Stimulated activated CD8-positive, alpha-beta memory T cell treated with anti-CD3 and anti-CD28 coated beads, Interleukin-15, amount 100 ng/mL, for 4 hours (primary cell): ENCODE measurements at regions not wholly inside any gene's neighbourhood (a gene's known extent, or its start where the extent isn't known, plus 50 kb on each side); places are given as distances from the start of the nearest gene placed in this dataset.
"Not testable (repeated sequence)": the region's sequence is repeated elsewhere in the genome, so short reads cannot be mapped to it uniquely, and the experiment has no call there.

Source experiments
- DNase-seq, 2 donors: peaks; one replicate each; pipeline ENCODE4 v3.0.0-alpha.2; 2020; ENCODE audit warnings: low read depth in 2 of 2

DNA sequence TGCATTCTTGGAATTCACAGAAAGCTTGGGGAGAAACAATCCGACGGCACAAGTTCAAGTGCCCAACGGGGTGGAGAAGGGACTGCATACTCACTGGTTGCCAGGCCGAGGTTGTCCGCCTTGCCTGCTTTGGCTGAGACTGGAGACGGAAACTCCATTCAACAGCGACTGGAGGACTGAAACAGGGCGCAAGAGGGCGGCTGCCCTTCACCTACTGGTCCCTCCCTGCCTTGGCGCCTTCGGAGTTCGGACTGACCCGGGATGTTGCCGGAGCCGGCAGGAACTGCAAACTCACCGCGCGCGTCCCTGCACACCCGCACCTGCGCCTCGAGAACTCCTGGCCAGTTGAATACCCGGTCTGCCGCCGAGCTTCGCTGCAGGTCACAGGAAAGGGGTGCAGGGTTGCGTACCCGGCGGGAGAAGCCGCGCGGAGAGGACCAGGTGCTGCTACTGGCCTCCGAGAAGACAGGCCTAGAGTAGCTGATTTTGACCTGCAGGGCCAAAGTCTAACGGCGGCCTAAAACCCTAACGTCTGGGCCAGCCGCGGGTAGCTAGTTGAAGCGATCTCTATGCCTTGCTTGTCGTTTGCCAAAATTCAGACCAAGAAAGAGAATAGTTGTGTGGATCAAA lies 132.9 kb downstream of the FAM72B start:
- DNase-seq: not testable (repeated sequence)

DNA sequence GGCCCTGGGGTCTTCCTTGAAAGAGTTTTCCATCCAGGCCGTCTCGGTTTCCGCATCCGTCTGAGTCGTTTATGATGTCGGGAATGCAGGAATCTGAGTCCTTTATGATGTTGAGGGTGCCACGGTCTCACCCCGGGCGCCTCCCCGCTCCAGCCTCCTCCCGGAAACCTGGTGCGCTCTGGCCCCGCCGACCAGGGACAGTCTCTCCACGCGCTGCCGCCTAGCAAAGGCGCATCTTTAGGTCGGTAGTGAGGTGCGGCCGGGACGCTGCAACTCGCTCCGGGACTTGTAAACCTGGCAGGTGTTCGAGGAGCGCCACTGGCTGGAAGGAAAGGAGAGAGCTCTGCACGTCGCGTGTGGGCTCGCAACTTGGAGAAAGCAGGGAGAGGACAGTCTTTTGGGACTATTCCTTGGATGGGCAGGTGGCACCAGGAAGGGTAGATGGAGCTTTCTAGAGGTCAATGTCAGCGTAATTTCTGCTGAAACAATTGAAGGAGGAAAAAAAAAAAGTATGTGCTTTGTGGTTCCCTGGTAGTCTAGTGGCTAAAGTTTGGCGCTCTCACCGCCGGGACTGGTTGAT lies 132.0 kb downstream of the FAM72B start:
- DNase-seq: not testable (repeated sequence)

DNA sequence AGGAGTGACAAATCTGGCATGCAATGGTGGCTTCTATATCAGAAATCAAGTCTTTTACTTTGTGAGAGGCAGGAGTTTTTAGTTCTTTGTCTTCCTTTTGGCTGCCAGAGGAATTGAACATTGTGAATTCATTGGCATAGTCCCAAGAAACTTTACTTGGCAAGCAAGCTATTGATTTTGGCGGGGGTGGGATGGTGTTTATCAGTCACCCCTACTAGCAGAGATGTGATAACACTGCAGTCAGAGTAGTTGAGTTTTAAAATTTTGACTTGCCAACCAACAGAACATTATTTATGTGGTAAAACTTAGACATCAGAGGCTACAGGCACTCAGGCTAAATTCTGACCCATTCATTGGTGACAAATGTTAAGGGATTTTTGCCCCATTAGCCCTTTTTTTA lies 129.2 kb downstream of the FAM72B start:
- not testable (repeated sequence) for DNase-seq

DNA sequence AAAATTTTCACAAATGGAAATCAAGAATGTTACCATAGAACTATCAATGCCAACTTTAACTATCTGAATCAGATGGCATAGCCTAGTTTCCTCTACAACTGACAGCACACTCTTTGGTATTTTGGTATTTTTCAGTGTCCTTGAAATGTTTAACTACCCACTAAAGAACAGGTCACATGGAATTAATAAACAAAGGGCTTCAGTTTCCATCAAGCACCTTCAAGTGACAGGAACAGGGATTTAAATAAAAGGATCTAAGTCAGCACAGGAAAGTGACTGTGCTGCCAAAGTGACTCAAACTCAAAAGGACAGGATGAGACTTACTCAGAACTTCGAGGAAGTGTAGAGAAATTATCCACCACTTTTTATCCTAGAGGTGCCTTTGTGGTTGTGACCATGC lies 117.2 kb downstream of the FAM72B start:
- not testable (repeated sequence) for DNase-seq

DNA sequence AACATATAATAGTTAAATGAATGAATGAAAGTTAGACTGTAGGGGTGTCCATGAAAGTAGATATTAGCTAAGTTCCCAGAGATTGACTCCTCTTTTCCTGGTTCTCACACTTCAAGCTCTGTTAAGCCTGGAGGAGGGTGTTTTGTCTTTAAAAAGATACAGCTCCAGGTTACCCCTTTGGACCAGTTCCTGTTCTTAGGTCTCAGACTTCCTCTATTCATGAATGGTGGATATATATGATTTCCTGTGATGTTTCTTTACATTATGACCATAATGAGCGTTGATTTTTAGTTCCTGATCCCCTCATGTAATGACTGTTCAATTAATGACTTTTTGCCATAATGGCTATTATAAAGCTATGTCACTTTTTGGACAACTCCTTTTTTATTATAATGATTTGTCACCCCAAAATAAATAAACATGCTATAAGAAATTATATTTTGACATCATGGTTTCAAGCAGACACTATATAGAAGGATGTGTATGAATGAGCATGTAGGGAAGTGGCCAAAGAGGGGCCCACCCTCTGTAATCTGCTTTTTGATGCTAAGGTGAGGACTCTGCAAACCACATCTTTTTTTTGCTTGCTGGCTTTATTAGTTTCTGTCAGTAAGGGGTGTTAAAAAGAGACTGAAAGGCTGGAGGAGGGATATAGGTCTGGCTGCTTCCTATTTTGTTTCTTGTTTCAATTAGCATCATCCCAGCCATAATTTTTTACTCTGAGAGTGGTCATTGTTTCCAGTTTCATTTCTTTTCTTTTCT lies 115.2 kb downstream of the FAM72B start:
- not testable (repeated sequence) for DNase-seq

DNA sequence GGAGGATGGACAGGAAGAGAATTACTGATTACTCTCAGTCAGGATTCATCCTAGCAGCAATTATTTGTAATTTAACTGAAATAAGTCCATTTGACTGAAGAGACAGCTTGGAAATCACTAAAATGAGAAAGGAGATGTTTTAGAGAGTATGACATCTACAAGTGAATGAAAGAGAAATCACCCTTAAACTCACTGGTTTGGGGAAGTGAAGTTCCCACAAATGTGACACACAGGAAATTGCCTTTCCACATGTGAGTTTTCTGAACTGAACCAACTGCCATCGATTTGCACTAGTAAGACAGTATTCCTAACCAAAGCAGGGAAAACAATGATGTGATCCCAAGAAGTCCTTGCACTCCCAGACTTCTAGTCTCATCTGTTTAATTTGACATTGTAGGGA lies 110.3 kb downstream of the FAM72B start:
- not testable (repeated sequence) for DNase-seq

DNA sequence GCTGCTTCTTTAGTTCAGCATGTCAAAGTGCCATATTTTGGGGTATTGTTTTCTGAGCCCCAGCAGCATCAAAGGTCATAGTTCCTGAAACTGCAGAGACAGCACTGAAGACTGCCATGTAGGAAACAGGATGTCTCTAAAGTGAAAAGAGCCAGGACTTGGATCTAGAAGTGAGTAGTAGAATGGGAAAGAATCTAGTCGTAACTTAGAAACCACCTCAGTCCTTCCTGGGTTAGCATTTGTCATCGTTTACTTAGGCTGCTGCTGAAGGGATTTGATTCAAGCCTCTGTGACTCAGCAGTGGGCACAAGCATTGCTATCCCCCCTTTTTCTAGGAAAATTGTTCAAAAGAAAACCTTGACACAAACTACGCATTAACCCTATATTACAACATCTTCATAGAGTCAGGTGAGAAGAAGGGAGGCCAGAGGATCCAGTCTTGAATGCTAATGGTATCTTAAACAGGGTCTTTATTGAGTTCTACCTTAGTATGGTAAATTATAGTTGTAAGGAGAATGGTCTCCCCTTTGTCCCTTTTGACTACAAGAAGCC lies 108.8 kb downstream of the FAM72B start:
- not testable (repeated sequence) for DNase-seq

DNA sequence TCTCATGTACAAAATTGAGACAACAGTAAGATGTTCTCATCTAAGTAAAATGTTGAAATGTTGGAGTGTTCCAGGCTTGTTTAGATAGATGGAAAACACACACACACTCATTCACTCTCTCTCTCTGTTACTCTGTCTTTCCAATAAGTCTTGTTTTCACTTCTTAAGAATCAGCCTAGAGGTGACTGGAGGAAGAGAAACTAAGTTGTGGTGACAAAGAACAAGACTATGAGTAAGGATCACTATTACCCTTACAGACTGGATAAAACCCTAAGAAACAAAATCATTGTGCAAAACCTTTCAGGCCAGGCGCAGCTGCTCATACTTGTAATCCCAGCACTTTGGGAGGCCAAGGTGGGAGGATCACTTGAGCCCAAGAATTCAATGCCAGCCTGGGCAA lies 107.5 kb downstream of the FAM72B start:
- DNase-seq: not testable (repeated sequence)

DNA sequence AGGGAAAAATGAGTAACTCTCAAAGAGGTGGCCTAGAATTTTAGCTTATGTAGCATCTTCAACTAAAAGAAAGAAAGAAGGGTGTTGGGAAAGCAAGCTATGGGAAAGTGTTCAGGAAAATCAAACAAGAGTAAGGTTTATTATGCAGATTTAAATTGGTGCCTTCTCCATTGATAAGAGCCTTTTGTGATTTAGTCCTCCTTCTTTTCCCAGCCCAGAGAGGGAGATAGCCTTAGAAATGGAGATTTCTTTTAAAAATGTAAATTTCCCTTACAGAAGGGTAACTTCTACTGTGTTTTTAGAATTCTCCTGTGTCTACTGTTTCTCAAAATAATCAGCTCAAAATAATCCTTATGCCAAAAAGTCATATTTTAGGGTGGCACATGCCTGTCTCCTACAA lies 104.5 kb downstream of the FAM72B start:
- not testable (repeated sequence) for DNase-seq

DNA sequence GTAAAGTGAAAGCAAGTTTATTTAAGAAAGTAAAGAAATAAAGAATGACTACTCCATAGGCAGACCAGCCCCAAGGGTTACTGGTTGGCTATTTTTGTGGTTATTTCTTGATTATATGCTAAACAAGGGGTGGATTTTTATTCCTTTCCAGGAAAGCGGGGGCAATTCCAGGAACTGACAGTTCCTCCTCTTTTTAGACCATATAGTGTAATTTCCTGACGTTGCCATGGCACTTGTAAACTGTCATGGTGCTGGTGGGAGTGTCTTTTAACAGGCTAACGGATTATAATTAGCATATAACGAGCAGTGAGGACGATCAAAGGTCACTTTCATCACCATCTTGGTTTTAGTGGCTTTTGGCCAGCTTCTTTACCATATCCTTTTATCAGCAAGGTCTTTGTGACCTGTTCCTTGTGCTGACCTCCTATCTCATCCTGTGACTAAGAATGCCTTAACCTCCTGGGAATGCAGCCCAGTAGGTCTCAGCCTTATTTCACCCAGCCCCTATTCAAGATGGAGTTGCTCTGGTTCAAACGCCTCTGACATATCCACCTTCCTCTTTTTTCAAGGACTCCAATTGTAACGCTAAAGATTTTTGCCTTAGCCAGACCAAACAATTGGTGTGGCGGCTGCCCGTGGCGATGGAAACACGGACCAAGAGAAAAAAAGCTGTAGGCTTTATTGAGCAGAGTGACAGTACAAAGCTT lies 103.8 kb downstream of the FAM72B start:
- DNase-seq: not testable (repeated sequence)

DNA sequence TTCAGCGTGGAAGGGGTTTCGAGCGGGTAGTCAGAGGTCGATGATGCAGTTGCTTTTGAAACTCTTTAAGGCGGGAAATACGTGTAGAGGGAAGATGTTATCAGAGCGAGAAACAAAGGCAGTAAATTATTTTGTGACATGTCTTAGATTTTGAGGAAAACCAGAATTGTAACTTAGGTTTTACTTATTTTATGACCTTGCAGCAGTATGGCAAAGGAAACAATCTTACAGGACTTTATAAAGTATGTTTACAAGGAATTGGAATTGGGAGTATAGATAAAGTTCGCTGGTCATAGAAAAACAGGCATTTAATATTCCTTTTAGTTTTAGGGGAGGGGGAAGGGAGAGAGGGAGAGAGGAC lies 103.3 kb downstream of the FAM72B start:
- not testable (repeated sequence) for DNase-seq

DNA sequence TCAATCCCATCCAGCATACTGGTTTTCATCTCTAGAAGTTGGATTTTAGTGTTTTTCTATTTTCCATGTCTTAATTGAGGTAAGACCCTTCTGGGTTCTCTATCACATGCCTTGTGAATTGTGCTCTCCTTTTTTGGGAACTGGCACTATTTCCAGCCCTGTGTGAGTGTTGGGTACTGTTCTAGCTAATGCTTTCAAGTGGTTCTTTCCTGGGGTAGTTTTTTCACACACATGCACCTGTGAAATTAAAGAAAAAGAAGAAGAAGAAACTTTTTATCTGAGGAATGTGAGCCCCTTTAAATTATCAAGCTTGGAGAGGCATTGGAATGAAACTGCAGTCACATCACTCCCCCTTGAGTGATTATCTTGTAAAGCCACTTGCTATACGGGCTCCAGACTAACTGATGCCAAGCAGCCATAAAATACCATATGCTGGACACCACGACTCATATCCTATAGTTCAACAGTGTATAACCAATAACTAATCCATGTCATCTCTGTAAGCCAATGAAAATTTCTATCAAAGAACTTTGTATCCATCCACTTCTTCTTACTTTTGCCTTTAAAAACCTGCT lies 102.4 kb downstream of the FAM72B start:
- DNase-seq: not testable (repeated sequence)

DNA sequence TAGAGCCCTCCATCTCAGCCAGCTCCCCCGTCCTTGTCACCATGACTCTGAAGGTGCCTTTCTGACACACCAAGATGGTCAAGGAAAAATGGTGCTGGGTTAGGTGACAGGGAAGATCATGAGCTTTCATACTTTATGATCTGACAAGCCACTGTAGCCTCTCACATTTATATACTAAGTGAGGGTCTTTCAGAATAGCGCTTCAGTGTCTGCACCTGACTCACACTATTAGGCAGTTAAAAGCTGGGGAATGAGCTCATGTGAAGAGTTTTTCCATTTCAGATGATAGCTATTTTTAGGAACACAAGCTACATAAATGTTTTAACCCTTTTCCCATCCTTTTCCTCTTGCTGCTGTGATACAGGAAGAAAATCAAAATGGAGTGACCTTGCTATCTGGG lies 101.1 kb downstream of the FAM72B start:
- not testable (repeated sequence) for DNase-seq

DNA sequence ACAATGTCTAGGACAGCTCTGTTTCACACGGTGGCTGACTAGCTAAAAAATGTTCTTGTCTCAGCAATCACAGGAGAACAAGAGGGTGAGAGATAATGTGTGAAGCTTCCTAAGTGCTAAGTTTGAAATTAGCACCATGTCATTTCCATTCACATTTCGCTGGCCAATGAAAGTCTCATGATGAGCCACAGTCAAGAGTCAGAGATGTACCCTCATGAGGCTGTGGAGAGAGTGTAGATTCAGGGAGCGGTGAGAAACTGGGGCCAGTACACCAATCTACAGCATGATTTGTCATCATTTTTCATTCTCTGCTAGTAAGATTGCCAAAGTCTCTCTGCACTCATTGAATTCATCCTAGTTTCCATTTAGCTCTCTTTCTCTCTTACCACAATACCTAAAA lies 97.9 kb downstream of the FAM72B start:
- DNase-seq: not testable (repeated sequence)

DNA sequence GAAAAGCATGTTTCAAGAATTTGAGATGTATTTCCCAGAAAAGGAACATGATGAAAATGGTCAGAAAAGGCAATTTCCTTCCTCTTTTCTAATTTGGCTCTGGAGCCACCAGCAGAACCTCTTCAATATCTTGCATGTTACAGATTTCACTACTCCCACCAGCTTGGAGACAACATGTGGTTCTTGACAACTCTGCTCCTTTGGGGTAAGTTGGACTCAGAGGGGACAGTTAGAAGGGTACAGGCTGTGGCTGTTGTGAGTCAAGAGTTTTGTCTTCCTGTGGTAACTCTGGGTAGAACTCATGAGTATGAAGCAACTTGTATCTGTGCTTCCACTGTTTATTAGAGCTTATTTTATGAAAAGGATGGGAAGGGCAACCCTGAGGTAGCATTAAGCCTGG lies 96.9 kb downstream of the FAM72B start:
- DNase-seq: not testable (repeated sequence)

DNA sequence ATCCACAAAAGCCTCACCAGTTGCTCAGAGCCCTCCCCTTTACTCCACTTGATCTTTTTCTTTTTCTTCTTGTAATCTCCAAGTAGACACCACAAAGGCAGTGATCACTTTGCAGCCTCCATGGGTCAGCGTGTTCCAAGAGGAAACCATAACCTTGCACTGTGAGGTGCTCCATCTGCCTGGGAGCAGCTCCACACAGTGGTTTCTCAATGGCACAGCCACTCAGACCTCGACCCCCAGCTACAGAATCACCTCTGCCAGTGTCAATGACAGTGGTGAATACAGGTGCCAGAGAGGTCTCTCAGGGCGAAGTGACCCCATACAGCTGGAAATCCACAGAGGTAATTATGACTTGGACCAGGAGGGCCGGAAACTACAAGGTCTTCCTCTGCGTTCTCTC lies 95.6 kb downstream of the FAM72B start:
- DNase-seq: not testable (repeated sequence)

DNA sequence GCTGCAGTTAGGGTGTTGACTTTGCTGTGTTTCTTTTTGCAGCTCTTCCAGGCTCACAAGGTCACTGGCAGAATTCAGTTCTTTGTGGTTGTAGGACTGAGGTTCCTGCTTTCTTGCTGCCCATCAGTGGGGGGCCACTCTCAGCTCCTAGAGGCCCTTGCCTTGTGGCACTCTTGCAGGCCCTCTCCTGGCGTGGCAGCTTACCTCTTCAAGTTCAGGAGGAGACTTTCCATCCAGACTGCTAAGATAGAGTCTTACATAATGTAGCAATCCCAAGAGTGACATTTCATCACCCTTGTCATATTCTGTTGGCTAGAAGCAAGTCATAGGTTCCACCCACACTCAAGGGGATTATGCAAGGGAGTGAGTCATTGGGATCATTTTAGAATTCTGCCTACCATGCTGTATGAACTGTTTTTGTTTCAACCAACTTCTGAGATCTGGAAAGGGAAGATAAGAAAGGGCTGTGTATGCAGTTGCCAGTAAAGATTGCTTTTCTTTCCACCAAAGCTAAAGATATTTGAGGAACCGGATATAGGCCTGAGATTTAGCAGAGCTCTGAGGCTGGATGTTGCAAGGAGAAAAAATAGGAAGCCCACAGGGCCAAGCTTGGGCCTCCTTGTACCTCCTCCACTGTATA lies 91.7 kb downstream of the FAM72B start:
- DNase-seq: not testable (repeated sequence)

DNA sequence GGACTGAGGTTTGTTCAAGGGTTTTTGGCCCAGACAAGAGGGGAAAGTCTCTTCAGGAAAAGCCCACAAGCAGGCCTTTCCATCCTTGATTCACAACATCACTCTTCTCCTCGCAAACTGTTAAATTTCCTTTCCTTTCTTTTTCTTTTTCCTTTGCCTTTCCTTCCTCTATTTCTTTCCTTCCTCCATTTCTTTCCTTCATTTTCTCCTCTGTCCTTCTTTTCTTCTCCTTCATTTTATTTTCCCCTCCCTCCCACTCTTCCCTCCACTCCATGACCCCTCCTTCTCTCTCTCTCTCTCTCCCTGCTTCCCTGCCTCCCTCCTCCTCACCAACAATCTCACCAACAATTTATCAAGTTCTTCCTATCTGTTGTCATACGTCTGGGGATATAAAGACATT lies 89.1 kb downstream of the FAM72B start:
- DNase-seq: not testable (repeated sequence)

DNA sequence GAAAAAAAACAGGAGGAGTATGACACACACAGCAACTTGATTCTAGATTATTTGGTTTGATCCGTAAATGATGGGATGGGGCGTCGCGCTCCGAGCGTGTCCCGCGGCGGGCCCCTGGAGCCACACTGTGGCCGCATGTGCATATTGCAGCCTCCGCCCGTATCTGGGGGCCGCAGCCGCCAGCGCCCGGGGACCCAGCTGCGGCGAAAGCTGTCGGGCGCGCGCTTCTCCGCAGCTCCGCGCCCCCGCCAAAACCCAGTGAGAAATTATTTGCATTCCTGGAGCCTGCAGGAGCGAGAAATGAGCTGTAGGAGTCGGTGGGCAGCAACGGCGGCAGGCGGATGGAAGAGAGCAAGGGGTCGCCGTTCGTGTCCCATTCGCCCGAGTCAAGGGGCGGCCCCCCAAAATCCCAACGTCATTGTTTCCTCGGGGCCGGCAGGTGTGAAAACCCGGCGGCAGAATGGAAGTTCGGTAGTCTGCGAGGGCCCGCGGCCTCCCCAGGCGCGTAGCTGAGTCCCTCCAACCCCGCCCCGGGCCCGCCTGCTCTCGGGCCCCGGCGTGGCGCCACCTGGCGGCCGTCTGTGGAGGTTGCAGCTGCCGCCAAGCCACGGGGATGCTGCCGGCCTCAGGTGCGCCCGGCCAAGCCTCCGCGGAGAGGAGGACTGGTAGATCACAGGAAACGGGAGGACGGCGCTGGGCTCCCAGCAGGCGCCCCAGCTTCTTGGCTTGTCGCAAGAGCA lies 86.8 kb downstream of the FAM72B start:
- peak; percentile 51 to 65 for DNase-seq

DNA sequence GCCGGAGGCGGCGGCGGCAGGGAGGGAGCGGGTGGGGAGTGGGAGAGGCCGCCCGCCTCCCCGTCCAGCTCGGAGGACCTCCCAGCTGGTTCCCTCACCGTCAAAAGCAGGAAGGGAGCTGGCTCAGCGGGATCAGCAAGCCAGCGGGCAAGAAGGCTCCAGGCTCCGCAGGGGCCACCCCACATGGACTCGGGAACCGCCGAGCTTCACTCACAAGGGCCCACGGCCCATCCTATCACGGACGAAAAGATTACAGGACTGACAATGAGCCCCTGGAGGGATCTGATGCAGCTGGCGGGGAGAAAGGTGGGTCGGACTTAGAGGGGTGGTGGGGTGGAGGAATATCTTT lies 86.3 kb downstream of the FAM72B start:
- not testable (repeated sequence) for DNase-seq

DNA sequence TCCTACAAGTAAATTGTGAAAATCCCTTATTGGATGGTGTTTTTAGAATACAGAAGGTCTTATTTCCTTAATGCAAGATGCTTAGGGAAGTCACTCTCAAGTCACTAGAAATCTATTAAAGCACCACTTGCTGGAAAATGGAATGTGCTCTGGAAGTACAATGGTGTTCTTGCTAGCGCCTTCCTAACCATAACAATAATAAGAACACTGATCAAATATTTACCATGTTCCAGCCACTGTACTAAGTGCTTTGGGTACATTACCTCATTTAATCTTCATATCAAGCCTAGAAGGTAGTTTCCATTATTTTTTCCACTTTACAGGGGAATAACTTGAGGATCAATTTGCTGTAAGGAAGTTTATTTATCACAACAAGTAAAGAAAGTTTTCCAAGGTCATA lies 75.1 kb downstream of the FAM72B start:
- DNase-seq: not testable (repeated sequence)
